ENCODE measurements at regions not wholly inside any gene's neighbourhood (a gene's known extent, or its start where the extent isn't known, plus 50 kb on each side); places are given as distances from the start of the nearest gene placed in this dataset.
"Not testable (repeated sequence)": the region's sequence is repeated elsewhere in the genome, so short reads cannot be mapped to it uniquely, and the experiment has no call there.

DNA sequence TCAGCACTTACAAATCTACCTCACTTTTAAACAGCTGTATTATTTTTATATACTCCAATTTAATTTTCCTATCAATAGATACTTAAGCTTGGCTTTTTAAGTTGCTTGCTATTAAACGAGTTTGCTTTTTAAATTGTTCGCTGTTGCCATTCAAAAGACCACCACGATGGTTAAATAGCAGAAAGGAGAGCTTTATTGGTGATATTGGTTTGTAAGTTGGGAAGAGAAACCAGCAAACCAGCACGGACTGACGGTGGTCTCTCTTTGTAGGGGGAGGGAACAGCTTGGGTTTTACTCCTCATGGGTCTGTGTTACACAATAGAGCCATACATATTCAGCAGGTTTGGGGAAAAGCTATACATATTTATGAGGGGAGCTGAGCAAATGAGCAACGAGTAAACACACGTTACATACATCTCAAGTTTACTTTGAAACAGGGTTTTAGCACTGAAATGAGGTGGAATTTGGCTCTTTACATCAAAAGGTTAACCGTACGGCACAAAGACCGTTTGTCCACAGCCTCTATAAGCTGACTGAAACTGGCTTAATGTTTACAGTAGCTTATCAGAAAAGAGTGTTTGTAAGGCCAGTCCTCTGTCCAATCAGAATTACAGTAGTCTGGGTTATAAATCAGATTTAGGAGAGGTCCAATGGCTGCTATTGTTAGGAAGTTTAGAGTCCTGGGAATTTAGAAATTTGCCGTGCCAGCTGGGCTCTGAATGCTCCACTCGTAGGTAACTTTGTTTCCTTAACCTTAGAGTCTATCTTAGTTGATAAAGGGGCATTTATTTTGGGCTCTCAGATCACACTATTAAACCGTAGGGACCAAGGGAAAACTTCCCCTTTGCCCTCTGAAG is 69.7 kb upstream of the DHRS4 start:
- no peak overlapping the region for H3K27ac Mint-ChIP-seq
- H3K9me3 Mint-ChIP-seq (ENCODE audit: low read depth) = peaks cover 2% of the 10 kb centered on the region
- no peak overlapping the region for H3K4me3 Mint-ChIP-seq

DNA sequence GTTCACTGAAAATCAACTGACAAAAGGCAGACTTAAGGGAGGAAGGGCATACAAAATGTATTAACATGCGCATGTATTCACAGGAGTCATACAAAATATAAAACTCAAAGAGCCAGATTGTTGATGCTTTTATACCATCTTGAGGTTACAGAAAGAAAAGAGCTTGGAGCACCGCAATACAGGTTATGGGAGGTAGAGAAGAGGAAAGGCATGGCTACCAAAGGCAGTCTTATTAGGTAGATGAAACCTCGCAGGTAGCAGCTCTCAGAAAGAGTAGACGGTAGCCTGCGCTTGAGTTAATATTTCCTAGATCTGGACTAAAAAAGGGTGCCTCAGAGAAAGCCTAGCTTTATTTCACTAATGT is 69.0 kb upstream of the DHRS4 start:
- no peak overlapping the region for H3K4me3 Mint-ChIP-seq
- ATAC-seq = no peak
- CTCF ChIA-PET = no interaction called here

More for the DNA sequence above, 69.7 kb upstream of the DHRS4 start:
- CTCF ChIA-PET = no interaction called here
- H3K27me3 Mint-ChIP-seq = peaks cover 22% of the 10 kb centered on the region
- no peak for ATAC-seq
- DNase-seq = no peak
- peaks cover 2% of the 10 kb centered on the region for H3K36me3 Mint-ChIP-seq
- no peaks in the 10 kb centered on the region for H3K4me1 Mint-ChIP-seq

DNA sequence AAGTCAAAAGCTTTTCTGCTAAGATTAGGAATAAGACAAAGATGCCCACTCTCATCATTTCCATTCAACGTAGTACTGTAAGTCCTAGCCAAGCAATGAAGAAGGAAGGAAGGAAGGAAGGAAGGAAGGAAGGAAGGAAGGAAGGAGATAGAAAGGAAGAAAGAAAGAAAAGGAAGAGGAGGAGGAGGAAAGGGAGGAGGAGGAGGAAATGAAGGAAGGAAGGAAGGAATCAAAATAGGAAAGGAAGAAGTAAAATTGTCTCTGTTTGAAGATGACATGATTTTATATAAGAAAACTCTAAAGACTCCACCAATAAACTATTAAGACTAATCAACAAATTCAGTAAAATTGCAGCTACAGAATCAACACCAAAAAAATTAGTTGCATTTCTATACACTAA is 66.0 kb upstream of the DHRS4 start:
- CTCF ChIA-PET = no interaction called here
- Mint-ChIP-seq H3K4me1 (no peaks in the 10 kb centered on the region), H3K27me3 (peaks cover 34% of the 10 kb centered on the region), H3K4me3 (no peak overlapping the region), H3K9me3 (ENCODE audit: low read depth) (peaks cover 2% of the 10 kb centered on the region), H3K27ac (no peak overlapping the region), H3K36me3 (peaks cover 2% of the 10 kb centered on the region)
- no peak for DNase-seq
- ATAC-seq = no peak

More for the DNA sequence above, 69.0 kb upstream of the DHRS4 start:
- Mint-ChIP-seq H3K27ac (no peak overlapping the region), H3K36me3 (peaks cover 2% of the 10 kb centered on the region), H3K4me1 (no peaks in the 10 kb centered on the region), H3K27me3 (peaks cover 27% of the 10 kb centered on the region), H3K9me3 (ENCODE audit: low read depth) (peaks cover 2% of the 10 kb centered on the region)
- no peak for DNase-seq

DNA sequence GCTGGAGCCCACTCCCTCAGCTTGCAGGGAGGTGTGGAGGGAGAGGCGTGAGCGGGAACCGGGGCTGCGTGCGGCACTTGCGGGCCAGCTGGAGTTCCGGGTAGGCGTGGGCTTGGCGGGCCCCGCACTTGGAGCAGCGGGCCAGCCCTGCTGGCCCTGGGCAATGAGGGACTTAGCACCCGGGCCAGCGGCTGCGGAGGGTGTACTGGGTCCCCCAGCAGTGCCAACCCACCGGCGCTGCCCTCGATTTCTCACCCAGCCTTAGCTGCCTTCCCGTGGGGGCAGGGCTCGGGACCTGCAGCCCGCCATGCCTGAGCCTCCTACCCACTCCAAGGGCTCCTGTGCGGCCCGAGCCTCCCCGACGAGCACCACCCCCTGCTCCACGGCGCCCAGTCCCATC is 61.9 kb upstream of the DHRS4 start:
- not testable (repeated sequence) for H3K4me1 Mint-ChIP-seq; H3K36me3 Mint-ChIP-seq; DNase-seq; H3K9me3 Mint-ChIP-seq (ENCODE audit: low read depth); ATAC-seq; H3K4me3 Mint-ChIP-seq; H3K27ac Mint-ChIP-seq
- peaks cover 30% of the 10 kb centered on the region for H3K27me3 Mint-ChIP-seq
- CTCF ChIA-PET = interaction anchor here (1.7 kb wide), 1 partner anchor 259 kb away, joined by 6 read pairs; no protein-coding TSS in a partner anchor

DNA sequence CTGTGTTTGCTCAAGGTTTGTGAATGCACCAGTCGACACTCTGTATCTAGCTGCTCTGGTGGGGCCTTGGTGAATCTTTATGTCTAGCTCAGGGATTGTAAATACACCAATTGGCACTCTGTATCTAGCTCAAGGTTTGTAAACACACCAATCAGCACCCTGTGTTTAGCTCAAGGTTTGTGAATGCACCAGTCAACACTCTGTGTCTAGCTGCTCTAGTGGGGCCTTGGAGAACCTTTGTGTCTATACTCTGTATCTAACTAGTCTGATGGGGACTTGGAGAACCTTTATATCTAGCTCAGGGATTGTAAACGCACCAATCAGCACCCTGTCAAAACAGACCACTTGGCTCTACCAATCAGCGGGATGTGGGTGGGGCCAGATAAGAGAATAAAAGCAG is 61.3 kb upstream of the DHRS4 start:
- H3K9me3 Mint-ChIP-seq (ENCODE audit: low read depth); H3K36me3 Mint-ChIP-seq; H3K4me1 Mint-ChIP-seq; H3K4me3 Mint-ChIP-seq; CTCF ChIA-PET; H3K27ac Mint-ChIP-seq; ATAC-seq; DNase-seq: not testable (repeated sequence)
- peaks cover 25% of the 10 kb centered on the region for H3K27me3 Mint-ChIP-seq

- H3K27ac Mint-ChIP-seq = no peak overlapping the region
- no peaks in the 10 kb centered on the region for H3K9me3 Mint-ChIP-seq (ENCODE audit: low read depth)
- ATAC-seq (no peak), DNase-seq (no peak)
- no peaks in the 10 kb centered on the region for H3K36me3 Mint-ChIP-seq
- CTCF ChIA-PET = interaction anchor here (0.6 to 1.3 kb wide), 2 partner anchors 36 to 111 kb away, joined by 3 read pairs; no protein-coding TSS in a partner anchor
- H3K4me1 Mint-ChIP-seq = no peaks in the 10 kb centered on the region
- H3K4me3 Mint-ChIP-seq = no peak overlapping the region
- H3K27me3 Mint-ChIP-seq = peaks cover 14% of the 10 kb centered on the region
These were observed 59.1 kb upstream of the DHRS4 start for GRCh38 chr14:23894362-23895052.

DNA sequence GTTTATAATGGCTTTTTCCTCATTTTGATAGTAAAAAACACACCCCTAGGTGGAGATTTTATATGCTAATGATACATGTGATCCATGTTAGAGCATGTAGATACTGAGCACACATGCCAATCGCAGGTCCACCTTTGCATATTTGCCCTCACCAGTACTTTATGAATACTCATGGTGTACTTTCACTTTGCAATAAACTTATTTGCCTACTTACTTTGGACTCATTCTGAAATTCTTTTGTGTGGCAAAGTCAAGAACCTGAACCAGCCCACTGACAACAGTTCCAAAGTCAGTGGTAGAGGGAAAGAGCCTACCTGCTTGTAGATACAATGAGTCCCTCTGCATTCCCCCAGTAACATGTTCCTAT is 58.5 kb upstream of the DHRS4 start:
- no peaks in the 10 kb centered on the region for H3K36me3 Mint-ChIP-seq
- DNase-seq (no peak), ATAC-seq (no peak)
- no peak overlapping the region for H3K4me3 Mint-ChIP-seq
- H3K4me1 Mint-ChIP-seq = no peaks in the 10 kb centered on the region
- CTCF ChIA-PET = interaction anchor here (1.0 kb wide), 1 partner anchor 306 kb away, joined by 3 read pairs; no protein-coding TSS in a partner anchor
- H3K9me3 Mint-ChIP-seq (ENCODE audit: low read depth) = no peaks in the 10 kb centered on the region
- no peak overlapping the region for H3K27ac Mint-ChIP-seq
- H3K27me3 Mint-ChIP-seq = peaks cover 15% of the 10 kb centered on the region

GRCh38 chr14:23895480-23895879 is 58.1 kb upstream of the DHRS4 start:
- Mint-ChIP-seq H3K4me3 (no peak overlapping the region), H3K36me3 (no peaks in the 10 kb centered on the region), H3K4me1 (no peaks in the 10 kb centered on the region), H3K9me3 (ENCODE audit: low read depth) (no peaks in the 10 kb centered on the region), H3K27me3 (peaks cover 16% of the 10 kb centered on the region), H3K27ac (no peak overlapping the region)
- DNase-seq = no peak
- CTCF ChIA-PET = interaction anchor here (1.0 kb wide), 1 partner anchor 306 kb away, joined by 3 read pairs; no protein-coding TSS in a partner anchor
- ATAC-seq = no peak

DNA sequence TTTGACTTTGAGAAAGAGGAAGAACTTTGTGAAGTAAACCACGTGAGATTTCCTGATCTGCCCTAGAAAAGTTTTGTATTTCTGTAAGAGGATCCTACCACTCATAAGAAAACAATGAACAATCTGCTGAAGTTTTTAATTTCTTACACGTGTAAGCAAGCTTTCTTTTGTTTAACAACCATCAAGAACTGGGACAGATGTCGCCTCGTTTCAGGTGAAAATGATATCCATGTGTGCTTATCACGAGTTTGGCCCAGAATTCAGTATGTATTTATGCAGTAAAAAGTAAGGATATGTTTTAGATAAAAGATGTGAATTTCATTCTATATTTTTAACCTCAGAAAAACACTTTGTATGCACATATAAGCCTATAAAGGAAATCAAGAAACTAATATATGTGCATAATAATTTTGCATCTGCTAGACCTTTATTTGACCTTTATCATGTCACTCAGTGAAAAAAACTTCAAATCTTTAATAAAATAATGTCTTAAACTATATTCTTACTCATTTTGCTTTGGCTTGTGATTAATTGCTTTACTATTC is 56.9 kb upstream of the DHRS4 start:
- Mint-ChIP-seq H3K4me3 (no peak overlapping the region), H3K27me3 (peaks cover 21% of the 10 kb centered on the region), H3K27ac (no peak overlapping the region), H3K9me3 (ENCODE audit: low read depth) (no peaks in the 10 kb centered on the region), H3K4me1 (no peaks in the 10 kb centered on the region), H3K36me3 (no peaks in the 10 kb centered on the region)
- CTCF ChIA-PET = no interaction called here
- ATAC-seq = no peak
- DNase-seq = no peak

DNA sequence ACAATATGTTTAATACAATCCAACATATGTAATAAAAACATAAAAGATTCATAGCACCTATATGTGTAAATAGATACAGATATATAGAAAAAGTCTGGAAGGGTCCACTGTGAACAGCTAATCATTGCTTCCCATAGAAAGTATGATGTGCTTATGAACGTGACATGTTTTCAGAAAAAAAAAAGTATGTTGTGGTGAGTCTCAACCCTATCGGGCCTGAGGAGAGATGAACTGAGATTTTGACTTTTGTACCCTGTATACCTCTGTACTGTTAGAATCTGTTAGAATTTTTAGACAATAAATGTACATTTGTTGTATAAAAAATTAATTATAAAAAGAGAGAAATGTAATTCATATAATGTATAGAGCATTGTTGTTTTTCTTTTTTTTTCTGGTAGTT is 56.3 kb upstream of the DHRS4 start:
- H3K27me3 Mint-ChIP-seq = peaks cover 19% of the 10 kb centered on the region
- H3K36me3 Mint-ChIP-seq; H3K9me3 Mint-ChIP-seq (ENCODE audit: low read depth); H3K4me3 Mint-ChIP-seq; H3K4me1 Mint-ChIP-seq; ATAC-seq; H3K27ac Mint-ChIP-seq; DNase-seq; CTCF ChIA-PET: not testable (repeated sequence)

- H3K4me3 Mint-ChIP-seq = not testable (repeated sequence)
These were observed 55.2 kb upstream of the DHRS4 start for GRCh38 chr14:23898359-23898758.

GRCh38 chr14:23899788-23900187 is 53.8 kb upstream of the DHRS4 start:
- no peak overlapping the region for H3K27ac Mint-ChIP-seq
- H3K27me3 Mint-ChIP-seq = peaks cover 24% of the 10 kb centered on the region
- no peaks in the 10 kb centered on the region for H3K36me3 Mint-ChIP-seq
- no peaks in the 10 kb centered on the region for H3K4me1 Mint-ChIP-seq
- no peak for DNase-seq
- ATAC-seq = no peak
- no peaks in the 10 kb centered on the region for H3K9me3 Mint-ChIP-seq (ENCODE audit: low read depth)
- no peak overlapping the region for H3K4me3 Mint-ChIP-seq
- CTCF ChIA-PET = interaction anchor here (1.1 kb wide), 1 partner anchor 11 kb away, joined by 5 read pairs; no protein-coding TSS in a partner anchor

More at GRCh38 chr14:23898359-23898758, 55.2 kb upstream of the DHRS4 start:
- CTCF ChIA-PET; H3K36me3 Mint-ChIP-seq; H3K4me1 Mint-ChIP-seq; DNase-seq; H3K27ac Mint-ChIP-seq; ATAC-seq; H3K9me3 Mint-ChIP-seq (ENCODE audit: low read depth): not testable (repeated sequence)
- H3K27me3 Mint-ChIP-seq = peaks cover 25% of the 10 kb centered on the region

DNA sequence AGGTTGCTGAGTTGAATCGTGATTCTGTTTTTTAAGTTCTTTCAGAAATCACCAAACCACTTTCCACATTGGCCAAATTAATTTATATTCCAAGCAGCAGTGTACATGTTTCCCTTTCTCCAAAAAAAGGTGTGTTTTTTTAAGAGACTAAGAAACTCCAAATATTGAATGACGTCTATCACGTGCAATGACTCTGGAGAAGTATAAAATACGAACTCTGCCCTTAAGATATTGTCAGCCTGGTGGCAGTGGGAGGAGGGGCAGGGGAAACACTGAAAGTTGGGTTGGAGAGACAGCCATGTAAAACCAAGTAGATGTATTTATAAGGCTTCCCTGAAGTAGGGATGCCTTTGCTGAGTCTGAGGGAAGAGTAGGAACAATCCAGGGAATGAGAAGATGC is 50.1 kb upstream of the DHRS4 start:
- no peak for ATAC-seq

More for the DNA sequence above, 50.1 kb upstream of the DHRS4 start:
- H3K4me1 Mint-ChIP-seq = peaks cover 2% of the 10 kb centered on the region
- peaks cover 39% of the 10 kb centered on the region for H3K27me3 Mint-ChIP-seq
- H3K4me3 Mint-ChIP-seq = no peak overlapping the region
- DNase-seq = no peak
- no peaks in the 10 kb centered on the region for H3K9me3 Mint-ChIP-seq (ENCODE audit: low read depth)
- H3K36me3 Mint-ChIP-seq = no peaks in the 10 kb centered on the region
- H3K27ac Mint-ChIP-seq = no peak overlapping the region
- CTCF ChIA-PET = no interaction called here

All from activated CD8-positive, alpha-beta memory T cell treated with anti-CD3 and anti-CD28 coated beads, Interleukin-2, amount 10 ng/mL, durations not matched to agents 7 days and 5 days (primary cell).